H1 (cell line): ENCODE measurements at regions not wholly inside any gene's neighbourhood (a gene's known extent, or its start where the extent isn't known, plus 50 kb on each side); places are given as distances from the start of the nearest gene placed in this dataset.

Experiments used
- CTCF ChIA-PET: fragments of 300-600 bp; sonication (Branson Sonifier 250); formaldehyde crosslinking; loops from one replicate; lab custom pipeline; 2021; ENCODE audit not compliant: partially characterized antibody; lab: Charles Lee
- POLR2A ChIA-PET: fragments of 300-600 bp; sonication (Branson Sonifier 250); formaldehyde crosslinking; loops from one replicate; lab custom pipeline; 2021; ENCODE audit warnings: inconsistent platforms; ENCODE audit not compliant: partially characterized antibody; lab: Charles Lee
- DNase-seq, 2 experiments: peaks; one replicate each; pipeline versions ENCODE4 v3.0.0 to v3.0.0-alpha.2; 2010 to 2022; ENCODE audit warnings: low spot score in 2 of 2, low read depth in 1 of 2, mixed read lengths in 1 of 2
- FAIRE-seq: peaks from 2 replicates; lab custom pipeline; 2011; peaks lifted over from hg19 to GRCh38; lab: Jason Lieb, UNC
- H2AFZ ChIP-seq: 2 replicates; pipeline ENCODE4 v1.8.1; 2012; ENCODE audit warnings: low read length, inconsistent platforms
- H2AK5ac ChIP-seq: 2 replicates; pipeline ENCODE4 v1.6.1; 2013; ENCODE audit warnings: low read depth, low read length
- H2BK120ac ChIP-seq: replicated peaks from 2 replicates; pipeline ENCODE3; 2013; ENCODE audit warnings: low read depth, low read length, inconsistent platforms
- H2BK12ac ChIP-seq: 2 replicates; pipeline ENCODE4 v1.6.1; 2013; ENCODE audit warnings: low read depth, low read length
- H2BK15ac ChIP-seq: 2 replicates; pipeline ENCODE4 v1.6.1; 2013; ENCODE audit warnings: low read length
- H2BK20ac ChIP-seq: 2 replicates; pipeline ENCODE4 v1.6.1; 2013; ENCODE audit warnings: low read length
- H2BK5ac ChIP-seq: 2 replicates; pipeline ENCODE4 v1.6.1; 2013; ENCODE audit warnings: low read depth, low read length
- H3K14ac ChIP-seq: 2 replicates; pipeline ENCODE4 v1.6.1; 2013; ENCODE audit warnings: inconsistent platforms; ENCODE audit not compliant: insufficient read length
- H3K18ac ChIP-seq: 2 replicates; pipeline ENCODE4 v1.6.1; 2013; ENCODE audit warnings: low read length; ENCODE audit errors: extremely low read depth
- H3K23ac ChIP-seq: 2 replicates; pipeline ENCODE4 v1.6.1; 2013; ENCODE audit warnings: inconsistent platforms; ENCODE audit not compliant: insufficient read length
- H3K23me2 ChIP-seq: 2 replicates; pipeline ENCODE4 v1.6.1; 2013; ENCODE audit warnings: low read depth, low read length
- H3K27ac ChIP-seq: 2 replicates; pipeline ENCODE4 v1.6.1; 2011; ENCODE audit warnings: low read depth, low read length, inconsistent platforms
- H3K27me3 ChIP-seq, 4 experiments: replicated peaks in 1 of 4; 1 replicate in 1 of 4; 2 replicates in 3 of 4; pipeline versions ENCODE4 v1.6.1 to v1.8.1; 2011 to 2013; ENCODE audit warnings: low read length in 3 of 4, mild to moderate bottlenecking in 3 of 4, inconsistent platforms in 2 of 4, mixed read lengths in 2 of 4, moderate library complexity in 1 of 4; ENCODE audit not compliant: control insufficient read depth in 3 of 4, insufficient read depth in 3 of 4; ENCODE audit errors: extremely low read depth in 1 of 4
- H3K36me3 ChIP-seq, 4 experiments: 2 replicates each; pipeline versions ENCODE4 v1.6.1 to v1.8.1; 2011 to 2013; ENCODE audit warnings: mild to moderate bottlenecking in 4 of 4, low read length in 3 of 4, moderate library complexity in 2 of 4, control low read depth in 1 of 4, inconsistent platforms in 1 of 4; ENCODE audit not compliant: insufficient read depth in 4 of 4, control insufficient read depth in 2 of 4
- H3K4ac ChIP-seq: replicated peaks from 2 replicates; pipeline ENCODE3; 2013; ENCODE audit warnings: low read length, low read depth, mixed read lengths, inconsistent platforms; ENCODE audit not compliant: insufficient read length
- H3K4me1 ChIP-seq, 4 experiments: replicated peaks in 1 of 4; 1 replicate in 1 of 4; 2 replicates in 3 of 4; pipeline versions ENCODE4 v1.6.1 to v1.8.1; 2011 to 2013; ENCODE audit warnings: low read length in 3 of 4, inconsistent platforms in 2 of 4, mixed read lengths in 1 of 4; ENCODE audit not compliant: insufficient read depth in 4 of 4, control insufficient read depth in 3 of 4
- H3K4me2 ChIP-seq, 2 experiments: 2 replicates each; pipeline versions ENCODE4 v1.6.1 to v1.8.1; 2011 to 2013; ENCODE audit warnings: low read depth in 2 of 2, low read length in 2 of 2, control low read depth in 1 of 2, inconsistent platforms in 1 of 2, mild to moderate bottlenecking in 1 of 2; ENCODE audit not compliant: insufficient read depth in 1 of 2
- H3K4me3 ChIP-seq, 4 experiments: fragments of 200-600, 300-600 bp in 1 of 4; sonication (generic), shearing (Covaris generic), sonication (Bioruptor Twin) in 1 of 4; 2 replicates each; pipeline versions ENCODE4 v1.5.1 to v1.8.1; 2011 to 2016; ENCODE audit warnings: low read length in 4 of 4, low read depth in 3 of 4, control low read depth in 2 of 4, inconsistent platforms in 2 of 4, mild to moderate bottlenecking in 2 of 4, mixed read lengths in 1 of 4, moderate library complexity in 1 of 4; ENCODE audit not compliant: insufficient read depth in 2 of 4; ENCODE audit errors: extremely low read depth in 1 of 4
- H3K56ac ChIP-seq: replicated peaks from 2 replicates; pipeline ENCODE3; 2013; ENCODE audit warnings: low read depth, mild to moderate bottlenecking, mixed read lengths, low read length, inconsistent platforms; ENCODE audit not compliant: insufficient read length
- H3K79me1 ChIP-seq: 2 replicates; pipeline ENCODE4 v1.6.1; 2013; ENCODE audit warnings: low read depth, low read length, control low read depth
- H3K79me2 ChIP-seq, 2 experiments: 2 replicates each; pipeline versions ENCODE4 v1.6.1 to v1.8.1; 2012 to 2013; ENCODE audit warnings: low read length in 2 of 2, mild to moderate bottlenecking in 2 of 2, inconsistent platforms in 1 of 2; ENCODE audit not compliant: insufficient read depth in 2 of 2, control insufficient read depth in 1 of 2
- H3K9ac ChIP-seq, 4 experiments: replicated peaks in 1 of 4; 1 replicate in 1 of 4; 2 replicates in 3 of 4; pipeline versions ENCODE4 v1.6.1 to v1.8.1; 2011 to 2013; ENCODE audit warnings: low read depth in 3 of 4, low read length in 3 of 4, control low read depth in 2 of 4, mild to moderate bottlenecking in 2 of 4, moderate library complexity in 2 of 4, inconsistent platforms in 1 of 4; ENCODE audit errors: extremely low read depth in 1 of 4
- H3K9me3 ChIP-seq, 2 experiments: 2 replicates each; pipeline versions ENCODE4 v1.6.1 to v1.8.1; 2012 to 2013; ENCODE audit warnings: mild to moderate bottlenecking in 2 of 2, moderate library complexity in 2 of 2, control low read depth in 1 of 2, inconsistent platforms in 1 of 2, low read depth in 1 of 2, low read length in 1 of 2, mixed read lengths in 1 of 2; ENCODE audit not compliant: insufficient read depth in 2 of 2
- H4K20me1 ChIP-seq, 2 experiments: replicated peaks in 1 of 2; 2 replicates each; pipeline versions ENCODE3 to v1.8.1; 2011 to 2013; ENCODE audit warnings: inconsistent platforms in 2 of 2, low read length in 2 of 2, mild to moderate bottlenecking in 1 of 2; ENCODE audit not compliant: insufficient read depth in 2 of 2, control insufficient read depth in 1 of 2
- H4K5ac ChIP-seq: 2 replicates; pipeline ENCODE4 v1.6.1; 2013; ENCODE audit warnings: low read length, low read depth, mixed read lengths, inconsistent platforms; ENCODE audit not compliant: insufficient read length
- H4K8ac ChIP-seq: 2 replicates; pipeline ENCODE4 v1.8.0; 2013; ENCODE audit warnings: mild to moderate bottlenecking, moderate library complexity, low read length, inconsistent platforms; ENCODE audit not compliant: insufficient read depth; ENCODE audit errors: extremely low read depth
- H4K91ac ChIP-seq: replicated peaks from 2 replicates; pipeline ENCODE3; 2013; ENCODE audit warnings: low read length, mixed read lengths, inconsistent platforms; ENCODE audit not compliant: insufficient read length
- CTCF ChIP-seq, 3 experiments: IDR thresholded peaks; 1 replicate in 2 of 3; 2 replicates in 1 of 3; pipeline versions ENCODE4 v1.5.1 to v1.6.1; 2011; ENCODE audit warnings: low read length in 3 of 3, mild to moderate bottlenecking in 3 of 3, inconsistent platforms in 2 of 3, low read depth in 1 of 3, moderate library complexity in 1 of 3; ENCODE audit not compliant: insufficient read depth in 1 of 3; ENCODE audit errors: control extremely low read depth in 1 of 3
- KDM5A ChIP-seq: fragments of 200-600 bp; IDR thresholded peaks from 2 replicates; pipeline ENCODE4 v1.7.1; 2012; ENCODE audit warnings: mild to moderate bottlenecking, low read length, inconsistent platforms, mixed read lengths
- POLR2AphosphoS5 ChIP-seq: IDR thresholded peaks from 2 replicates; pipeline ENCODE4 v1.6.1; 2011; ENCODE audit warnings: low read depth, low read length
- RAD21 ChIP-seq, 2 experiments: IDR thresholded peaks in 1 of 2; conservative IDR thresholded peaks in 1 of 2; 2 replicates each; pipeline ENCODE4 v1.6.1; 2011; ENCODE audit warnings: low read depth in 2 of 2, low read length in 2 of 2, improper control_type of control experiment in 1 of 2, inconsistent platforms in 1 of 2, mild to moderate bottlenecking in 1 of 2, moderate library complexity in 1 of 2
- SAP30 ChIP-seq: fragments of 300-600 bp; sonication (generic); IDR thresholded peaks from 2 replicates; pipeline ENCODE4 v1.7.1; 2012; ENCODE audit warnings: low read length, moderate library complexity, mild to moderate bottlenecking, inconsistent platforms; ENCODE audit not compliant: insufficient read depth, insufficient replicate concordance
- TEAD4 ChIP-seq: IDR thresholded peaks from 2 replicates; pipeline ENCODE4 v1.6.1; 2012; ENCODE audit warnings: low read depth, low read length, inconsistent platforms, mixed read lengths
- WGBS, 2 experiments: shearing (Covaris generic) in 1 of 2; methylation state at CpG; one replicate each; pipeline versions ENCODE4 v1.1.6 to v1.1.7; 2013 to 2015; ENCODE audit warnings: low lambda C conversion rate in 2 of 2, mixed read lengths in 2 of 2, inconsistent platforms in 1 of 2, low coverage in 1 of 2, missing lambda C conversion rate in 1 of 2; ENCODE audit not compliant: insufficient replicate concordance in 2 of 2, insufficient coverage in 1 of 2, insufficient read length in 1 of 2; ENCODE audit errors: extremely low coverage in 1 of 2, missing lambda C conversion rate in 1 of 2; 5-methylcytosine and 5-hydroxymethylcytosine counted together
- TF ChIP-seq, protein P1 (sequence below): IDR thresholded peaks from 2 replicates; pipeline ENCODE4 v1.6.1; 2012; ENCODE audit warnings: inconsistent platforms

- Histone ChIP-seq H3K79me2 (no peaks in the 10 kb centered on the region), H2AFZ (no peak overlapping the region), H3K18ac (no peak overlapping the region), H2AK5ac (no peak overlapping the region), H3K56ac (no peak overlapping the region), H3K9me3 (no peaks in the 10 kb centered on the region), H4K91ac (no peak overlapping the region), H3K4me3 (no peak overlapping the region), H2BK15ac (no peak overlapping the region), H3K27ac (no peak overlapping the region), H3K36me3 (no peaks in the 10 kb centered on the region), H3K23ac (no peak overlapping the region), H2BK20ac (no peak overlapping the region), H3K4ac (no peak overlapping the region), H4K5ac (no peak overlapping the region), H3K23me2 (no peaks in the 10 kb centered on the region), H4K20me1 (no peaks in the 10 kb centered on the region), H3K14ac (no peak overlapping the region), H2BK12ac (no peak overlapping the region), H2BK120ac (no peak overlapping the region), H3K9ac (no peak overlapping the region), H3K27me3 (no peaks in the 10 kb centered on the region), H3K4me1 (peaks cover 0 to 4% (median under 1%) of the 10 kb centered on the region in 4 experiments; a peak in 1 of 7 replicates), H3K79me1 (no peaks in the 10 kb centered on the region), H3K4me2 (no peak overlapping the region), H4K8ac (no peak overlapping the region), H2BK5ac (no peak overlapping the region)
- FAIRE-seq: no peak
- ChIA-PET CTCF (interaction anchor here (0.8 to 1.8 kb wide), 2 partner anchors 10 to 11 kb away, joined by 5 to 6 read pairs; no protein-coding TSS in a partner anchor), POLR2A (no interaction called here)
- DNase-seq: no peak
- TF ChIP-seq CTCF (IDR thresholded peaks at IDR 0.05; ENCODE audit: control extremely low read depth in 1 of 3, insufficient read depth in 1 of 3, low read depth in 1 of 3, low read length in 3 of 3): no peak
- TF ChIP-seq SAP30: no peak
- no peak for TF ChIP-seq TEAD4
- TF ChIP-seq, protein P1, sequence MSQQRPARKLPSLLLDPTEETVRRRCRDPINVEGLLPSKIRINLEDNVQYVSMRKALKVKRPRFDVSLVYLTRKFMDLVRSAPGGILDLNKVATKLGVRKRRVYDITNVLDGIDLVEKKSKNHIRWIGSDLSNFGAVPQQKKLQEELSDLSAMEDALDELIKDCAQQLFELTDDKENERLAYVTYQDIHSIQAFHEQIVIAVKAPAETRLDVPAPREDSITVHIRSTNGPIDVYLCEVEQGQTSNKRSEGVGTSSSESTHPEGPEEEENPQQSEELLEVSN: no peak
- TF ChIP-seq POLR2AphosphoS5: no peak
- no peak for TF ChIP-seq KDM5A
- TF ChIP-seq RAD21 (IDR thresholded peaks at IDR 0.05 in 1 of 2, conservative IDR thresholded peaks at IDR 0.05 in 1 of 2; ENCODE audit: low read depth in 2 of 2, low read length in 2 of 2): no peak
- 93% methylated on average over 4 of the region's 4 CpGs; no CpG with 5 or more reads in 1 of the 2 experiments for WGBS, 2 experiments
These were observed 486.5 kb downstream of the RFPL4B start for GRCh38 chr6:112833581-112834131.
